IPS-20b (cell line): ENCODE measurements at regions not wholly inside any gene's neighbourhood (a gene's known extent, or its start where the extent isn't known, plus 50 kb on each side); places are given as distances from the start of the nearest gene placed in this dataset.

Experiments
- H3K27ac ChIP-seq: one replicate; pipeline ENCODE4 v1.5.1; 2013; ENCODE audit warnings: low read length
- H3K27me3 ChIP-seq: 2 replicates; pipeline ENCODE4 v1.6.1; 2013; ENCODE audit warnings: mild to moderate bottlenecking, low read length, inconsistent platforms; ENCODE audit not compliant: insufficient read depth
- H3K36me3 ChIP-seq: 2 replicates; pipeline ENCODE4 v1.6.1; 2013; ENCODE audit warnings: low read depth, mild to moderate bottlenecking, inconsistent platforms, low read length, moderate library complexity; ENCODE audit not compliant: insufficient read depth
- H3K4me1 ChIP-seq: 2 replicates; pipeline ENCODE4 v1.6.1; 2013; ENCODE audit warnings: mild to moderate bottlenecking, control low read depth, inconsistent platforms, low read length, moderate library complexity; ENCODE audit not compliant: insufficient read depth
- H3K4me3 ChIP-seq: 2 replicates; pipeline ENCODE4 v1.5.1; 2013; ENCODE audit warnings: mild to moderate bottlenecking, low read length, inconsistent platforms
- H3K9ac ChIP-seq: 2 replicates; pipeline ENCODE4 v1.6.1; 2013; ENCODE audit warnings: low read depth, mild to moderate bottlenecking, inconsistent platforms, low read length, moderate library complexity
- H3K9me3 ChIP-seq: 2 replicates; pipeline ENCODE4 v1.6.1; 2013; ENCODE audit warnings: mild to moderate bottlenecking, low read depth, low read length, inconsistent platforms; ENCODE audit not compliant: insufficient read depth

- Histone ChIP-seq H3K36me3 (no peaks in the 10 kb centered on the region), H3K27me3 (no peaks in the 10 kb centered on the region), H3K27ac (no peak overlapping the region), H3K4me3 (no peak overlapping the region), H3K9ac (no peak overlapping the region), H3K4me1 (0 out of 2 replicates have a peak, but pooled peaks cover 2% of the 10 kb centered on the region), H3K9me3 (no peaks in the 10 kb centered on the region)
These were observed 444.2 kb upstream of the MKI67 start for GRCh38 chr10:128570319-128570995.

- Histone ChIP-seq H3K9me3 (no peaks in the 10 kb centered on the region), H3K9ac (no peak overlapping the region), H3K4me1 (0 out of 2 replicates have a peak, but pooled peaks cover 2% of the 10 kb centered on the region), H3K4me3 (no peak overlapping the region), H3K27me3 (no peaks in the 10 kb centered on the region; the same call in 1 of the 2 replicates), H3K36me3 (no peaks in the 10 kb centered on the region), H3K27ac (no peak overlapping the region)
These were observed 444.8 kb upstream of the MKI67 start for GRCh38 chr10:128571071-128571470.

- 0 out of 2 replicates have a peak, but pooled peaks cover 2% of the 10 kb centered on the region for H3K4me1 ChIP-seq
- no peaks in the 10 kb centered on the region; the same call in 1 of the 2 replicates for H3K27me3 ChIP-seq
- H3K9ac ChIP-seq: no peak overlapping the region
- no peaks in the 10 kb centered on the region for H3K9me3 ChIP-seq
- no peak overlapping the region for H3K27ac ChIP-seq
- H3K36me3 ChIP-seq: no peaks in the 10 kb centered on the region
- no peak overlapping the region for H3K4me3 ChIP-seq
These were observed 445.5 kb upstream of the MKI67 start for GRCh38 chr10:128571745-128572144.

- Histone ChIP-seq H3K9me3 (no peaks in the 10 kb centered on the region), H3K27ac (no peak overlapping the region), H3K4me3 (no peak overlapping the region), H3K27me3 (peaks cover 2% of the 10 kb centered on the region; the same call in 1 of the 2 replicates), H3K36me3 (no peaks in the 10 kb centered on the region), H3K4me1 (0 out of 2 replicates have a peak, but pooled peaks cover 2% of the 10 kb centered on the region), H3K9ac (no peak overlapping the region)
These were observed 446.5 kb upstream of the MKI67 start for GRCh38 chr10:128572696-128573095.

GRCh38 chr10:128573281-128573845, 447.1 kb upstream of the MKI67 start:
- Histone ChIP-seq H3K9me3 (no peaks in the 10 kb centered on the region), H3K9ac (no peak overlapping the region), H3K4me3 (no peak overlapping the region), H3K27ac (no peak overlapping the region), H3K36me3 (no peaks in the 10 kb centered on the region), H3K27me3 (peaks cover 9% of the 10 kb centered on the region; the same call in 1 of the 2 replicates), H3K4me1 (peaks cover 2% of the 10 kb centered on the region; the same call in 1 of the 2 replicates)

GRCh38 chr10:128573986-128574385, 447.8 kb upstream of the MKI67 start:
- Histone ChIP-seq H3K27ac (no peak overlapping the region), H3K4me3 (no peak overlapping the region), H3K4me1 (peaks cover 2% of the 10 kb centered on the region; the same call in 1 of the 2 replicates), H3K36me3 (no peaks in the 10 kb centered on the region), H3K9ac (no peak overlapping the region), H3K9me3 (no peaks in the 10 kb centered on the region), H3K27me3 (peaks cover 10% of the 10 kb centered on the region; the same call in 1 of the 2 replicates)

GRCh38 chr10:128574581-128575210, 448.5 kb upstream of the MKI67 start:
- peaks cover 10% of the 10 kb centered on the region; the same call in 1 of the 2 replicates for H3K27me3 ChIP-seq
- H3K4me1 ChIP-seq: peaks cover 6% of the 10 kb centered on the region; the same call in 1 of the 2 replicates
- no peak overlapping the region for H3K27ac ChIP-seq
- H3K4me3 ChIP-seq: no peak overlapping the region
- H3K36me3 ChIP-seq: no peaks in the 10 kb centered on the region
- no peaks in the 10 kb centered on the region for H3K9me3 ChIP-seq
- H3K9ac ChIP-seq: no peak overlapping the region

- Histone ChIP-seq H3K36me3 (no peaks in the 10 kb centered on the region), H3K4me3 (no peak overlapping the region), H3K27me3 (peaks cover 10% of the 10 kb centered on the region; the same call in 1 of the 2 replicates), H3K9me3 (no peaks in the 10 kb centered on the region), H3K27ac (no peak overlapping the region), H3K9ac (no peak overlapping the region), H3K4me1 (peaks cover 12% of the 10 kb centered on the region; the same call in 1 of the 2 replicates)
These were observed 449.5 kb upstream of the MKI67 start for GRCh38 chr10:128575761-128576160.

- H3K4me3 ChIP-seq: no peak overlapping the region
- H3K27ac ChIP-seq: no peak overlapping the region
- H3K4me1 ChIP-seq: peaks cover 12% of the 10 kb centered on the region; the same call in 1 of the 2 replicates
- H3K36me3 ChIP-seq: no peaks in the 10 kb centered on the region
- H3K9me3 ChIP-seq: no peaks in the 10 kb centered on the region
- H3K27me3 ChIP-seq: peaks cover 10% of the 10 kb centered on the region; the same call in 1 of the 2 replicates
- H3K9ac ChIP-seq: no peak overlapping the region
These were observed 450.1 kb upstream of the MKI67 start for GRCh38 chr10:128576336-128576735.

- Histone ChIP-seq H3K27ac (no peak overlapping the region), H3K9me3 (no peaks in the 10 kb centered on the region), H3K36me3 (no peaks in the 10 kb centered on the region), H3K4me1 (peaks cover 12% of the 10 kb centered on the region; the same call in 1 of the 2 replicates), H3K9ac (no peak overlapping the region), H3K4me3 (no peak overlapping the region), H3K27me3 (peaks cover 10% of the 10 kb centered on the region; the same call in 1 of the 2 replicates)
These were observed 450.9 kb upstream of the MKI67 start for GRCh38 chr10:128576943-128577670.
